Progenitor cell of endocrine pancreas (in vitro differentiated cells): ENCODE measurements at regions not wholly inside any gene's neighbourhood (a gene's known extent, or its start where the extent isn't known, plus 50 kb on each side); places are given as distances from the start of the nearest gene placed in this dataset.
A peak's percentile ranks its signal among the peaks of the same experiment; 100 is the strongest.

Source experiments
- DNase-seq: peaks from one replicate; pipeline ENCODE4 v3.0.0; 2021; ENCODE audit warnings: low spot score; ENCODE audit not compliant: unreplicated experiment
- H3K27ac Mint-ChIP-seq: 2 replicates; pipeline ENCODE4 v1.8.0; 2021; ENCODE audit warnings: mild to moderate bottlenecking, moderate library complexity, mixed read lengths
- H3K27me3 Mint-ChIP-seq: 2 replicates; pipeline ENCODE4 v1.8.0; 2021; ENCODE audit warnings: mixed read lengths
- H3K36me3 Mint-ChIP-seq: 2 replicates; pipeline ENCODE4 v1.8.0; 2022; ENCODE audit warnings: mixed read lengths; ENCODE audit not compliant: insufficient read depth
- H3K4me1 Mint-ChIP-seq: 2 replicates; pipeline ENCODE4 v1.8.0; 2021; ENCODE audit warnings: low read depth, mixed read lengths
- H3K4me3 Mint-ChIP-seq: 2 replicates; pipeline ENCODE4 v1.8.0; 2021; ENCODE audit warnings: low read depth, mild to moderate bottlenecking, moderate library complexity, mixed read lengths
- H3K9me3 Mint-ChIP-seq: 2 replicates; pipeline ENCODE4 v1.8.0; 2021; ENCODE audit warnings: low read depth, mixed read lengths
- TF ChIP-seq, protein P1 (sequence below): fragments of 200-600 bp; sonication (generic); IDR thresholded peaks from one replicate; pipeline ENCODE4 v1.5.0; 2021; ENCODE audit warnings: antibody characterized with exemption, mild to moderate bottlenecking; ENCODE audit not compliant: unreplicated experiment

DNA sequence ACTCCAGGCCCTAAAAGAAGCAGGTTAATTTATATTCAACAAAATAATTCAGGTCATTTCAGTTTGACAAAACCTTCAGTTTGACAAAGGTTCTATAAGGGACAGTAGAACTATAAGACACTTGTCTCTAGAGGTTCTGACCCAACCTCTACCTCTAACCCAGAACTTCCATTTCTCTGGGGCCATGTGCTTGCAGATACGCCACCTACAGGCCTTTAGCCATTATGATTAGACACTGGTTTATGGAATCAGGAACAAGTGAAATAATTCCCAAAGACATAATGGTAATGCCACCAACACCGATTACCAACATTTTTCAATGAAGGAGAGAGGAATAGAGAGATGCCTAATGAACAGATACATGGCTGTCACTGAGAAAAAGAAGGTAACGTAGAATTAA, 733.9 kb downstream of the PRELID2 start:
- Mint-ChIP-seq H3K4me1 (no peaks in the 10 kb centered on the region), H3K36me3 (no peaks in the 10 kb centered on the region), H3K4me3 (no peak overlapping the region), H3K27ac (no peak overlapping the region), H3K27me3 (no peaks in the 10 kb centered on the region), H3K9me3 (peaks cover 8% of the 10 kb centered on the region)
- DNase-seq, result no peak
- TF ChIP-seq, protein P1, sequence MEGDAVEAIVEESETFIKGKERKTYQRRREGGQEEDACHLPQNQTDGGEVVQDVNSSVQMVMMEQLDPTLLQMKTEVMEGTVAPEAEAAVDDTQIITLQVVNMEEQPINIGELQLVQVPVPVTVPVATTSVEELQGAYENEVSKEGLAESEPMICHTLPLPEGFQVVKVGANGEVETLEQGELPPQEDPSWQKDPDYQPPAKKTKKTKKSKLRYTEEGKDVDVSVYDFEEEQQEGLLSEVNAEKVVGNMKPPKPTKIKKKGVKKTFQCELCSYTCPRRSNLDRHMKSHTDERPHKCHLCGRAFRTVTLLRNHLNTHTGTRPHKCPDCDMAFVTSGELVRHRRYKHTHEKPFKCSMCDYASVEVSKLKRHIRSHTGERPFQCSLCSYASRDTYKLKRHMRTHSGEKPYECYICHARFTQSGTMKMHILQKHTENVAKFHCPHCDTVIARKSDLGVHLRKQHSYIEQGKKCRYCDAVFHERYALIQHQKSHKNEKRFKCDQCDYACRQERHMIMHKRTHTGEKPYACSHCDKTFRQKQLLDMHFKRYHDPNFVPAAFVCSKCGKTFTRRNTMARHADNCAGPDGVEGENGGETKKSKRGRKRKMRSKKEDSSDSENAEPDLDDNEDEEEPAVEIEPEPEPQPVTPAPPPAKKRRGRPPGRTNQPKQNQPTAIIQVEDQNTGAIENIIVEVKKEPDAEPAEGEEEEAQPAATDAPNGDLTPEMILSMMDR, result peak; percentile 37

DNA sequence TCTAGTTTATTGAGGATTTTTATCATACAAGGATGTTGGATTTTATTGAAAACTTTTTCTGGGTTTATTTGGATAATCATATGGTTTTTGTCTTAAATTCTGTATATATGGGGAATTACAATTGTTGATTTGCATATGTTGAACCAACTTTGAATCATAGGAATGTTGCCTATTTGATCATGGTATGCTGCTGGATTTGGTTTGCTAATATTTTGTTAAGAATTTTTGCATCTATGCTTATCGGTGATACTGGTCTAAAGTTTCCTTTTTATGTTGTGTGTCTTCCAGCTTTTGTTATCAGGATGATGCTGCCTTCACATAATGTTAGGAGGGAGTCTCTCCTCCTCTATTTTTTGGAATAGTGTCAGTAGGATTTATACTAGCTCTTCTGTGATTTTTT, 745.0 kb downstream of the PRELID2 start:
- TF ChIP-seq, protein P1, result no peak
- peaks cover 8% of the 10 kb centered on the region for H3K9me3 Mint-ChIP-seq
- no peak overlapping the region for H3K4me3 Mint-ChIP-seq
- H3K36me3 Mint-ChIP-seq, result no peaks in the 10 kb centered on the region
- no peaks in the 10 kb centered on the region for H3K27me3 Mint-ChIP-seq
- H3K4me1 Mint-ChIP-seq, result no peaks in the 10 kb centered on the region
- DNase-seq, result no peak
- no peak overlapping the region for H3K27ac Mint-ChIP-seq

DNA sequence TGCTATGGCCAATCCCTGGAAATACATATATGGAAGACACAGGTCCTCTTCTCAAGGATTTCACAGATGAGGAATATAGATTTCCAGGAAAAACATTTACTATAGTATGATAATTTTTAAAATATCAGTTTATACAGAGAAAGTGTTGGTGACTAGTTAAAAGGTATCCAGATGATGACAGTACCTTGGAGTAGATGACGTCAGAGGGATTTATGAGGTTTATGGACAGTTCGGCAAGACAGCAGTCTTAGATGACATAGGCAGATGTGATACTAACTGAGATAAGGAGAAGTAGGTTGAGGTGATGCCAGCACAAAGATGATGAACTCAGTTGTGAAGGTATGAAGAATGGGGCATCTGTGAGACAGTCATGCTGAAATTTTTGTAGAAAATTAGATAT, 750.3 kb downstream of the PRELID2 start:
- no peaks in the 10 kb centered on the region for H3K36me3 Mint-ChIP-seq
- TF ChIP-seq, protein P1, result no peak
- peaks cover 5% of the 10 kb centered on the region for H3K9me3 Mint-ChIP-seq
- H3K4me3 Mint-ChIP-seq, result no peak overlapping the region
- H3K27me3 Mint-ChIP-seq, result no peaks in the 10 kb centered on the region
- DNase-seq, result no peak
- no peak overlapping the region for H3K27ac Mint-ChIP-seq
- no peaks in the 10 kb centered on the region for H3K4me1 Mint-ChIP-seq

DNA sequence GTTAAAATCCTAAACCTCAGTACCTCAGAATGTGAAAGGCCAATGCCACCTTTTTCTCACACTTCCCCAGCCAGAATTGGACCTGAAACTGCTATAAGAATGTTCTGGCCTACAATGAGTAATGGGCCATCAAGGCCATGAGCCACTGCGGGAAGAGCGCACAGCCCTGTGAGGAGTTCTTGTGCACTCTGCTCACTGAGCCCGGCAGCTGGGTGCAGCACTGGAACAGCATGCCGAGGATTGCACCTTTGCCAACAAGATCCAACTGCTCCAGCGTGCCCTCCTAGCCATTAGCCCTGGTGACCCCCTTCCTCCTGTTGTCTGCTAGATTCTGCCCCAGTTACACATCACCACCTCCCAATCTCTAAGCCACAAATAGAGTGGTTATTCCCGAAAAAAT, 758.1 kb downstream of the PRELID2 start:
- Mint-ChIP-seq H3K4me1 (no peaks in the 10 kb centered on the region), H3K27me3 (no peaks in the 10 kb centered on the region), H3K9me3 (no peaks in the 10 kb centered on the region), H3K36me3 (no peaks in the 10 kb centered on the region), H3K4me3 (no peak overlapping the region), H3K27ac (no peak overlapping the region)
- TF ChIP-seq, protein P1, result no peak
- no peak for DNase-seq

DNA sequence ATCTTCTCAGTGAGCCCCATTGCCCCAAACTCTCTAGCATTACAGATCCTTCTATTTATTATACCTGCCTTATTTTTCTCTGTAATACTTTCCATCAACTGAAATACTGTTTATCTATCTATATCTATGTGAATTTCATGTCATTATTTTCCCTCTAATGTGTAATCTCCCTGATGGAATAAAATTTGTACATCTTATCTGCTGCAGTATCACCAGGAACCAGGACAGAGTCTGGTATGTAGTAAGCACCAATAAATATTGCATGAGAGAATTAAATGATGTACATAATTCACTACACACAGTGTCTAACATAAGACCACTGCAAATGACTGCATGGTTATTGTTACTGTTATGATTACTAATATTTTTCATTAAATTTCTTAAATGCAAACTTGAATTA, 759.1 kb downstream of the PRELID2 start:
- TF ChIP-seq, protein P1, result no peak
- H3K27ac Mint-ChIP-seq, result no peak overlapping the region
- no peaks in the 10 kb centered on the region for H3K4me1 Mint-ChIP-seq
- no peaks in the 10 kb centered on the region for H3K27me3 Mint-ChIP-seq
- DNase-seq, result no peak
- no peak overlapping the region for H3K4me3 Mint-ChIP-seq
- H3K9me3 Mint-ChIP-seq, result no peaks in the 10 kb centered on the region
- H3K36me3 Mint-ChIP-seq, result no peaks in the 10 kb centered on the region

DNA sequence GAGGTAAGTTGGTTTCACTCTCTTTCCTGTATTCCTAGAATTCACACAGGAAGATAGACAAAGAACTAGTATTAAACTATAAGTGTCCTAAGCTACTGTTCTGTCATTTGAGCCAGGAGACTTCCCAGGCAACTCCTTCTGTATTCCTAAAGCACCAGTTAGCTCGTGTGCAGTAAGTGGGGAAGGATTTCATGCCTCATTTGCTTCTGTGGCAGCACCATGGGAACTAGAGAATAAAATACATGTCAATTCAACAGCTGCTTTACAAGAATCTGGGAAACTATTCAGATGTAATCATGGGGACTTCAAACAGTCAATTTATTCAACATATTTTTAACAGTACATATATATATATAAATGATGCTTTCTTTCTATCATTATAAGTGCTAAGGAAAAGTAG, 762.3 kb downstream of the PRELID2 start:
- Mint-ChIP-seq H3K36me3 (no peaks in the 10 kb centered on the region), H3K9me3 (no peaks in the 10 kb centered on the region), H3K4me1 (no peaks in the 10 kb centered on the region), H3K27me3 (no peaks in the 10 kb centered on the region), H3K27ac (no peak overlapping the region), H3K4me3 (no peak overlapping the region)
- no peak for DNase-seq
- TF ChIP-seq, protein P1, result no peak
